GM21447 (cell line): ENCODE measurements at regions not wholly inside any gene's neighbourhood (a gene's known extent, or its start where the extent isn't known, plus 50 kb on each side); places are given as distances from the start of the nearest gene placed in this dataset.
"Not testable (repeated sequence)": the region's sequence is repeated elsewhere in the genome, so short reads cannot be mapped to it uniquely, and the experiment has no call there.

Experiments
- ATAC-seq: cut with Tn5 transposase; IDR thresholded peaks from one replicate; pipeline ENCODE4 v1.9.1; 2021; ENCODE audit not compliant: unreplicated experiment

- no peak for ATAC-seq
These were observed 722.9 kb downstream of the BCL11A start for GRCh38 chr2:59830601-59831000.

- no peak for ATAC-seq
These were observed 725.8 kb downstream of the BCL11A start for GRCh38 chr2:59827677-59828076.

- no peak for ATAC-seq
These were observed 727.3 kb downstream of the BCL11A start for GRCh38 chr2:59826177-59826576.

GRCh38 chr2:59824314-59824713, 729.1 kb downstream of the BCL11A start:
- ATAC-seq: no peak

- ATAC-seq: no peak
These were observed 737.4 kb downstream of the BCL11A start for GRCh38 chr2:59816075-59816474.

GRCh38 chr2:59810283-59810682, 743.2 kb downstream of the BCL11A start:
- not testable (repeated sequence) for ATAC-seq

- ATAC-seq: no peak
These were observed 747.0 kb downstream of the BCL11A start for GRCh38 chr2:59806486-59806885.

GRCh38 chr2:59804732-59805131, 748.7 kb downstream of the BCL11A start:
- no peak for ATAC-seq

GRCh38 chr2:59803586-59803985, 749.9 kb downstream of the BCL11A start:
- ATAC-seq: no peak

GRCh38 chr2:59798687-59799232, 754.7 kb downstream of the BCL11A start:
- ATAC-seq: no peak

GRCh38 chr2:59791004-59791618, 762.3 kb downstream of the BCL11A start:
- no peak for ATAC-seq

GRCh38 chr2:59790186-59791003, 763.1 kb downstream of the BCL11A start:
- ATAC-seq: no peak

- no peak for ATAC-seq
These were observed 763.9 kb downstream of the BCL11A start for GRCh38 chr2:59789523-59789922.

- no peak for ATAC-seq
These were observed 766.4 kb downstream of the BCL11A start for GRCh38 chr2:59787095-59787494.

- ATAC-seq: no peak
These were observed 766.8 kb downstream of the BCL11A start for GRCh38 chr2:59786684-59787083.

- ATAC-seq: no peak
These were observed 773.9 kb downstream of the BCL11A start for GRCh38 chr2:59779571-59779970.

GRCh38 chr2:59777120-59777519, 776.3 kb downstream of the BCL11A start:
- no peak for ATAC-seq

- no peak for ATAC-seq
These were observed 776.8 kb downstream of the BCL11A start for GRCh38 chr2:59776726-59777008.

GRCh38 chr2:59774821-59775433, 778.5 kb downstream of the BCL11A start:
- no peak for ATAC-seq

GRCh38 chr2:59770651-59771050, 782.8 kb downstream of the BCL11A start:
- ATAC-seq: no peak

- no peak for ATAC-seq
These were observed 791.5 kb downstream of the BCL11A start for GRCh38 chr2:59761966-59762365.

- no peak for ATAC-seq
These were observed 797.3 kb downstream of the BCL11A start for GRCh38 chr2:59756150-59756549.
